HG02763 (cell line): ENCODE measurements at regions not wholly inside any gene's neighbourhood (a gene's known extent, or its start where the extent isn't known, plus 50 kb on each side); places are given as distances from the start of the nearest gene placed in this dataset.
"Not testable (repeated sequence)": the region's sequence is repeated elsewhere in the genome, so short reads cannot be mapped to it uniquely, and the experiment has no call there.

Experiments
- ATAC-seq: cut with Tn5 transposase; IDR thresholded peaks from one replicate; pipeline ENCODE4 v1.9.1; 2021; ENCODE audit warnings: mild to moderate bottlenecking, moderate library complexity; ENCODE audit not compliant: unreplicated experiment

DNA sequence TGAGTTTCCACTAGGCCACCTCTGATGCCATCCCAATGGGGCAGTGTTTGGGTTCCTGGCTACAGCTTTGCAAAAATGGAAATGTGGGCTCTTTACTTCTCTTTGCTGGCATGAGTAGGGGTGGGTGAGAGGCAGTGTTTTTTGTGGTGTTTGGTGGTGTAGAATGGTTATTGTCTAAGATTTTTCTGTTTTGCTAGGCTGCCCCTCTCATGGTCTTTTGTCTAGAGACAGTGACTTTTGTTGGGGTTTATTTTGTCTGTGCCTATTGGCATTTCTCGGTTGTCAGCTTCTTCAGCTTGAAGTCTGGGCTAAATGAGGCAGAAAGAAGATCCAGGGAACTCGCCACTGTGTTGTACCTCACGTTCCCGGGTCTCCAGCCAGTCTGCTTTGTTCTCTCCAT is 112.1 kb downstream of the CENPF start:
- ATAC-seq, result no peak

DNA sequence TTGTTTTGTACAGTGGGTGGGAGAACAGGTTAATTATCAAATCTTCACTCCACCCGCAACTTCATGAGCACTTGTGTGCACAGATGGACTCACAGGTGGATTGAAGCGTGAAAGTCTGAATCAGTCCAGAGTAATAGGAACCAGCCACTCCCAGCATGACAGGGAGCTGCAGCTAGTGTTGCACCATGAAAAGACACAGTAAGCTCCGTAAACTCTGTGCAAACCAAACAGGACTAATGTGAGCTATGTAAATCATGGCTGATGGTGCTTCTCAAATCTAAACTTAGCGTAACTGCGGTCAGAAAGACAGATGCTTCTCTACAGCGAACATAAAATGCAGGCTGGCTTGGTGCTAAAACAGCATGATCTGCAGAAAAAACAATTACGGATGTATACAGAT is 114.4 kb downstream of the CENPF start:
- ATAC-seq, result no peak

DNA sequence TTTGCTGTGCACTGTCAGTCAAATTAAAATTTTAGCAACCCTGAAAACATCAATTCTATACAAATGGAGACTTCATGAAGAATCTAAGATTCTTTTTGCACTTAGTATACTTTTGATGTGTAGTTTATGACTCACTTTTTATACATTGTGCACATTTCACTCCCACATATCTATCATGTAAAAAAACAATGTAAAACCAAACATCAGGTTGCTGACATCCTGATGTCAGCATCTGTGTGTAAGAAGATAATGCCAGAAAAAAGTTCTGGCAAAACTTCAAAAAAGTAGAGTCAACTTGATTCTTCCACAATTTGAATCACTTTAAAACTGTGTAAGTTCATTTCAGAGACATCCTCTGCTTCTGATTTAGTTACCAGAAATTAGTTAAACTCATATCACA is 115.7 kb downstream of the CENPF start:
- no peak for ATAC-seq

DNA sequence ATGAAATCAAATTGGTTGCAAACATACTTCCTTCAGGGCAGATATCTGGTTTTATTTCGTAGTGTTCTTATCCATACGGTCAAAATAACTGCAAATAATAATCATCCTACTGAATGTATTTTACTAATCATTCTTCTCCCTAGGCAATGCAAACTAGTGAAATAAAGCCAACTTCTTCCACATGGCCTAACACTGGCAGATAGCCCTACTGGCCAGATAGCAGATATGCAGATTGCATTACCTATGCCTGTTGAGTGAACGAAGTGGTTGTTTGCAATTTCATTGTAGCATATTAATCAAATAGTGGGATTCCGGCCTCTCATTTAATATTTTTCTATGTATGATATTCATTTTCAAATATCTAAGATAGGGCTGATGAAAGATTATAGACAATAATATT is 116.2 kb downstream of the CENPF start:
- no peak for ATAC-seq

DNA sequence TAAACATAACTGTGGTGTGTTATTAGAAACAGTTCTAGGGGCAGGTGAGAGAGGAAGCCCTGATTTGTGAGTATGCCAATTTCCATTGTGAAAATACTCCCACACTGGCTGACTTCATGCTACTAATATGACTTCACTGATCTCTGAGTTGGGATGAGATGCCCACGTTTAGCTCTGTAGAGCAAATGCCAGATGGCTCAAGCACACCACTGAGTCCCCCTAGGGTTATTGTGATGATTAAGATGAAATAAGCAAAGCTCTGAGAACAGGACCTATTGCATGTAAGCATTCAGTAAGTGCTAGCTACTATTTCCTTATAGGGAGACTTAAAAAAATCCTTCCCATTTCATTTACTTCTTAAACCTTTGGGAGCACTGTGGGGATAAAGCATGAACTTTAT is 117.6 kb downstream of the CENPF start:
- no peak for ATAC-seq

DNA sequence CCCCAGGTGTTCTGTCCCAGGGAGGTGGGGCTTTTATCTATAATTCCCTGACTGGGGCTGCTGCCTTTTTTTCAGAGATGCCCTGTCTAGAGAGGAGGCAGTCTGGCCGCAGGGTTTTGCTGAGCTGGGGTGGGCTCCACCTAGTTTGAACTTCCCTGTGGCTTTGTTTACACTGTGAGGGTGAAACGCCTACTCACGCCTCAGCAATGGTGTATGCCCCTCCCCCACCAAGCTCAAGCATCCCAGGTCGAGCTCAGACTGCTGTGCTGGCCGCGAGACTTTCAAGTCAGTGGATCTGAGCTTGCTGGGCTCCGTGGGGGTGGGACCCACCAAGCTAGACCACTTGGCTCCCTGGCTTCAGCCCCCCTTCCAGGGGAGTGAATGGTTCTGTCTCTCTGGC is 124.3 kb downstream of the CENPF start:
- ATAC-seq, result no peak

DNA sequence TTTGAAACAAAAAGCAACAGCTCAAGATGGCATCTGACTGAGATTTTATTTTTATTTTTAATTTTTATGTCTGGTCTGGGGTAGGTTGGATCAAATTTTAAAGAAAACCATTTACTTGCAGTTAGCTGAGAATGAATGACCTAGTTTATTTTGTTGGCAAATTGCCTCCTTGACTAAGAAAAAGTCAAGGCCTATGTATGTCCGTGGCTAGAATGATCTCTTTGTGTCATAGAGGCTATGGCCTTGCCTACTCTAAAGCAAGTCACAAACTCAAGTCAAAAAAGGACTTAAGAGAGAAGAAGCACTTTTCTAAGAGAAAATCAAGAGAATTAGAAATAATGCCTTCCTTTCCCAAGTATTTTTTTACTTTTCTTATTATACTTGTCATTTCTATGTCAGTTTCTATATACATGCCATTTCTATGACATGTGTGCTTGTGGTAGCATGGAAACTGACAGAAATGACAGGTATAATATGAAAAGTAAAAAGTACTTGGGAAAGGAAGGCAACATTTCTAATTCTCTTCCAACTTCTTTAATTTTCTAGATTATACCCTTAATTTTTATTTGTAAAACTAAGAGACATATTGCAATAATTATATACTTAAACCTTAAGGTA is 136.7 kb downstream of the CENPF start:
- ATAC-seq, result no peak

DNA sequence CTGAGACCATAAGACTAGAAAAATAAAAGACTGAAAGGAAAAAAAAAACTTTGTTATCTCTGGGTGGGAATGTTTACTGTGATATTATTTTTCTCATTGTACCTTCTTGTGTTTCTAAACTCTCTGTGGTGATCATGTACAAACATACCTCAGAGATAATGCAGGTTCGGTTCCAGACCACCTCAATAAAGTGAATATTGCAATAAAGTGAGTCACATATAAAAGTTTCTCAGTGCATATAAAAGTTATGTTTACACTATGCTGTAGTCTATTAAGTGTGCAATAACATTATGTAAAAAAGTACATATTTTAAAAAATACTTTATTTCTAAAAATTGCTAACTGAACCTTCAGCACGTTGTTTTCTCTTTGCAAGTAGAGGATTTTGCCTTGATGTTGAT is 137.5 kb downstream of the CENPF start:
- ATAC-seq, result no peak

DNA sequence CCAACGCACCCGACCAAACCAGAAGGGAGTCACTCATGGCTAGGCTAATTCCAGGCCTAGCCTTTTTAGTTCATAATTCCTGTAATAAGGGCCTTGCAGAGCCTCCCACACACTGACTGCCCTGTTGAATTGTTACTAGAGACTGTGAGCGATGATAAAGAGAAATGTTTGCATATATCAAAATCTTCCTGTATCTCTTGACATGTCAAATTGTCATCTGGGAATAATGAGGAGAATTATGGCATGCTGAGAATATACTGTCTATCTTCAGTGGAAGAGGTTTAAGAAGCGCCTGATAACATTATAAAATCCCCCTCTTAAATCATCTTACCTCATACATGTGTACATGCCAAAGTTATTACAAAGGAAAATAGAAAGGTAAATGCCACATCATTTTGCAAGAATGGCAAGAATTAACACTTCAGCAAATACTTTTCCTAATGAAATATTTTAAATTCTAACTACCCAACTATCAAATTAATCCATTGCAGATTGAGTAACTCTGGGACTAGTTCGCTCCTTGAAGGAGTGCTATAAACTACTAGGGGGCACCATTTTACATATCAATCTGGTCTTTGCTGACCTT is 144.1 kb downstream of the CENPF start:
- ATAC-seq, result no peak

DNA sequence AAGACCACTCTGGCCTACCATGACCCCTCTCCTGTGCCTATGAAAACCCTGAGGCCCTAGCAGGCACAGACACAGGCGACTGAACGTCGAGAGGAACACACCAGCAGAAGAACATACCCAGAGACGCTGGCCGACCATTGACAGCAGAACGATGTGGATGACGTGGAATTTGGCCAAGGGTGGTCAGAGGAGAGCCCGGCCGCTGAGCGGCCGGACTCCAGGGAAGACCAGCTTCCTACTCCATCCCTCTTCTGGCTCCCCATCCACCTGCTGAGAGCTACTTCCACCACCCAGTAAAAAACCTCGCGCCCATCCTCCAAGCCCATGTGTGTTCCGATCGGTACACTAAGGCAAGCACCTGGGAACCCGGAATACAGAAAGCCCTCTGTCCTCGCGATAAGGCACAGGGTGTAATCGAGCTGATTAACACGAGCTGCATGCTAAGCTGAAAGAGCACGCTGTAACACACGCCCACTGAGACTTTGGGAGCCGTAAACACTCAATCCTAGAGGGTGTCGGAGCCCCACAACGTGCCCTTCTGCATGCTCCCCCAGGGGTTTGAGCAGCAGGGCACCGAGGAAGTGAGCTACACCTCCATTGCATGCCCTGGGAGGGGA is 150.3 kb downstream of the CENPF start:
- no peak for ATAC-seq

DNA sequence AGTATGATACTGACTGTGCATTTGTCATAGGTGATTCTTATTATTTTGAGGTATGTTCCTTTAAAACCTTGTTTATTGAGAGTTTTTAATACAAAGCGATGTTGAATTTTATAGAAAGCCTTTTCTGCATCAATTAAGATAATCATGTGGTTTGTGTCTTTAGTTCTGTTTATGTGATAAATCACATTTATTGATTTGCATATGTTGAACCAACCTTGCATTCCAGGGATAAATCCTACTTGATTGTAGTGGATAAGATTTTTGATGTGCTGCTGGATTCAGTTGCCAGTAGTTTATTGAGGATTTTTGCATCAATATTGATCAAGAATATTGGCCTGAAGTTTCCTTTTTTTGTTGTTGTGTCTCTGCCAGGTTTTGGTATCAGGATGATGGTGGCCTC is 158.0 kb downstream of the CENPF start:
- ATAC-seq, result no peak

DNA sequence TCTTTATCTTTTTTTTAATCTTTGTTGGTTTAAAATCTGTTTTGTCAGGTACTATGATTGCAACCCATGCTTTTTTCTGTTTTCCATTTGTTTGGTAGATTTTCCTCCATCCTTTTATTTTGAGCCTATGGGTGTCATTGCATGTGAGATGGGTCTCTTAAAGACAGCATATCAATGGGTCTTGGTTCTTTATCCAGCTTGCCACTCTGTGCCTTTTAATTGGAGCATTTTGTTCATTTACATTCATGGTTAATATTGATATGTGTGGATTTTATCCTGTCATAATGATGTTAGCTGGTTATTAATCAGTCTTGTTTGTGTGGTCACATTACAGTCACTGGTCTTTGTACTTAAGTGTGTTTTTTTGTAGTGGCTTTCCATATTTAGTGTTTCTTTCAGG is 159.9 kb downstream of the CENPF start:
- no peak for ATAC-seq

DNA sequence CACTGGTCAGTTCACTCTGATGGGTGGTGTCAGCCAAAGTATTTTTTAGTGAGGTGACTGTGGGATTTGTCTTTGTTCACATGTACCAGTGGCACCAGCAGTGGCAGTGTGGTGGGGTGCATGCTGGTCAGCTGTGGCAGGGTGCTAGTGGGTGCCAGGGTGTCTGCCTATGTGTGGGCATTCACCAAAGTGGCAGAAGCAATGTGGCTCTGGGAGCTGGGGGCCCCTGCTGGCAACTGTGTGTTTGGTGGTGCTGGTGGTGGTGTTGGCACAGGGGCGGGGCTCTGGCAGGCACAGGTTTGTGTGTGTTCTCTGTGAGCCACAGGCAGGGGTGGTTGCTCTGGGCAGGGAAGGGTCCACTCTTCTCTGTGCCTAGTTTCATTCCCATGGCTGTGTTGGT is 161.5 kb downstream of the CENPF start:
- no peak for ATAC-seq

DNA sequence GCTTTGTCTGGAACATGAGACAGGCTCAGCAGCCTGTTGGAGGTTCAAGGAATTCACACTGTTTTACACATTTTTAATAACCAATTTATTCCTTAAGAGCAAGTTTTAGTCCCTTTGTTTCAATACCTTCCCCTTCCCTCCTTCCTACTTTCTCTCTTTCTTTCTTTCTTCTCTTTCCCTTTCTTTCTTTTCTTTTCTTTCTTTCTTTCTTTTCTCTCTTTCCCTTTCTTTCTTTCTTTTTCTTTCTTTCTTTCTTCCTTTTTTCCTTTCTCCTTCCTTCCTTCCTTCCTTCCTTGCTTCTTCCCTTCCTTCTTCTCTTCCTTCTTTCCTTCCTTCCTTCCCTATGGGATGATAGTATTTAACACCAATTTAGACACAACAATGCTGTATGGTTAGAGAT is 164.2 kb downstream of the CENPF start:
- no peak for ATAC-seq

DNA sequence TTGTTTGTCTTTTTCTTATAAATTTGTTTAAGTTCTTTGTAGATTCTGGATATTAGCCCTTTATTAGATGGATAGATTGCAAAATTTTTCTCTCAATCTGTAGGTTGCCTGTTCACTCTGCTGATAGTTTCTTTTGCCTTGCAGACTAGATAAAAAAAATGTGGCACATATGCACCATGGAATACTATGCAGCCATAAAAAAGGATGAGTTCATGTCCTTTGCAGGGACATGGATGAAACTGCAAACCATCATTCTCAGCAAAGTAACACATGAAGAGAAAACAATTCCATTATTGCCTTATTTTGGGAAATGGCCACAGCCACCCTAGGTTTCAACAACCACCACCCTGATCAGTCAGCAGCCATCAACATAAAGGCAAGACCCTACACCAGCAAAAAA is 166.7 kb downstream of the CENPF start:
- ATAC-seq, result not testable (repeated sequence)

DNA sequence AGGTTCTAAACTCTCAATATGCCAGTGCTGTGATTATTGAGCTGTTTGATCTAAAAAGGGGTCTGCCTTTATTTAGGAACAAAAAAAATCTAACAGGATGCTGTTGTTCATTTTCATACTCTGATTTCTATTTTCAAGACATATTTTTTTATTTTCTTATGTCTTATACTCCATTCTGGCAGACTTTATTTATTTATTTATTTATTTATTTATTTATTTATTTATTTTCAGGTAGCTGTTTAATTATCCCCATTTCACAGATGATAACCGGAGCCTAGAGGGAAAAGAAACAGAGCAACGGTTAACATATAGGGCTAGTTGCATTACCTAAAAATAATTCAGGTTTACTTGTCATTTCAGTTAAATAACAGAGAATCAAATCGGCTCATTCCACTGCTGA is 174.4 kb downstream of the CENPF start:
- ATAC-seq, result no peak

DNA sequence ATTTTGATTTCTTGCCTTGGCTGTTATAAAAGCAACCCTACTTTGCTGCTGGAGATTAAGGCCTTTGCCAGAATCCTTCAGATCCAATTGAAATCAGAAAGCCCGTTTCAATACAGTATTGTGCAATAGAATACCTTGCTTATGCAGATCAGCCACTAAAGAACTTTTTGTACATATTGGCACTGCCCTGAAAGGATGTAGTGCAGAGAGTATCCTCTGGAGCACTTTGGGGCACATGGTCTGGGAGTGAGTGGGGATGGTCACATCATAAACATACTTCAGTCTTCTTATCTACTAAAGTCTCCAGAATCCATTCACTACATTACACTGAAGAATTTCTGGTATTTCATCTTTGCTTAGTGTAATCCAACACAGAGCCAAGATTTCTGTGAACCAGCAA is 189.0 kb downstream of the CENPF start:
- ATAC-seq, result no peak

DNA sequence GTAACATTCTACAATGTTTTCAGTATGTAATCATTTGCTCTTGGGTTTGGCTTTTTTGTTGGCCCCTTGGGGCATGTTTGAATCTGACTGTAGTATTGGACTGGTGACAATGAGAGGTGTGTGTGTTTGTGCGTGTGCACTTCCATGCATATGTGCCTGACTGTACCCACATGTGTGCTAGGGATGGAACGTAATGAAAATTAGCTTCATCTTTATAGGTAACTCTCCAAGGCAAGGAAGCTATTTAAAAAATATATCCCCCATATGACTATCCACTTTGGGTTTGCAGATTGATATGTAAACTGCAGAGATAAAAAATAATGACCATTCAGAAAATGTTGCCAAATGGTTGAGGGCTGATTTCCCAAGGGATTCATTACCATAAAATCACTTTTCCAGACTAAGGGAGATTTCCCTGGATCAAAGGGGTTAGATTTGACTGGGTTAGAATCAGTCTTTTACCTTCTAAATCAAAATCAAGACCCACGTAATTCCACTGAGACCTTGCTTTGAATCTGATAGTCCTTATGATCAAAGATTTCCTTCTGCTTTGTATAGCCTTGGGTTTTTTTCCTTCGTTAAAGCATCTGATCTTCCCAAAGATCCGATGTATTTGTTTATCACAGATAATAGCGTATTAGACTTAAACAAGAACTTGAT is 189.7 kb downstream of the CENPF start:
- ATAC-seq, result no peak

DNA sequence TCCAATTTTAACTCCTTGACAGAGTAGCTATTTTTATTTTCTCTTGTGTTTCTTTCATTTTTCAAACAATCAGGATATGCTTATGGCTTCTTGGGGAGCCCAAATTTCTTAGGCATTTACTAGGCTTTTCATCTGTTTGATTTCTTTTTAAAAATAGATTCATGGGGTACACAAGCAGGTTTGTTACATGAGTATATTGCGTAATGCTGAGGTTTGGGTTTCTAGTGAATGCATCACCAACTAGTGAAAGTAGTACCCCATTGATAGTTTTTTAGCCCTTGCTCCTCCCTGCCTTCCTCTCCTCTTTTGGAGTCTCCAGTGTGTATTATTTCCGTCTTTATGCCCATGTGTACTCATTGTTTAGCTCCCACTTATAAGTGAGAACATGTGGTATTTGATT is 190.7 kb downstream of the CENPF start:
- ATAC-seq, result no peak

DNA sequence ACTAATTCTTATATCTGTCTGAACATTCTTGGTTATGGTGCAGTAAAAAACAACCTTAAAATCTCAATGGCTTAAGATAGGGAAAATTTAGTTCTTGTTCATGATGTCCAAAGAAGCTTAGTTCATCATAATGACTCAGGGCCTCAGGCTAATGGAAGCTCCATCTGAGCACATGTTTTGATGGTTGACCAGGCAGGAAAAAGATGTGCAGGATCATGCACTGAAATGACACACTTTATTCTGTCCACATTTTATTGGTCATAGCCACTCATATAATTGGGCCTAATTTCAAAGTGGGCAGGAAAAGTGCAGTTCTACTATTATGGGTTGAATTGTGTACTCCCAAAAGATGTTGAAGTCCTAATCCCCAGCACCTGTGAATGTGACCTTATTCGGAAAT is 198.2 kb downstream of the CENPF start:
- no peak for ATAC-seq

DNA sequence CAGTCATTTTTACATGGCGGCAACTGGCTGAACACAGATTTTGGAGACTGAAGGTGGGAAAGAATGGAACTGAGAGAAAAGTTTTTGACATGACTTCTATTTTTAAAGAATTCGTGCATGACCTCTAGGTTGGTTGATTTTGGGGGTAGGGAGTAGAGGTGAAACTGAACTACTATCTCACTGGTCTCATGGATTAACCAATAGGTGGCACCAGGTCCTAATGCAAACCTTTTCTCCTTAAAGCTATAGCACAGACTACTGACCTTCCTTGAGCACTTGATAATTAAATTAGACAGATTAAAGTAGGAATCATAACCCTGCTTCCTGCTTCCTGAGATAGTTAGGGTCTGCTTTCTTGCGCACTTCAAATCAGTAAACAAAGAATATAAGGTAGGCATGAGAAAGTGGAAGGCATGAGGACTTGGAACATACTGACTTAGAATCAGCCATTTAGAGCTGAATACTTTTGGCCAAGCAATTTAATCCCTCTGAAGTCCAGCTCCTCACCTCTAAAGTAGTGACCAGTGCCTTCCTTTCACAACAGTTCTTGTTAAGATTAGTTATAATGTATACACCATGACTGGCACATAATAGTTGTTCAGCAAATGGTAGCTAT is 206.0 kb downstream of the CENPF start:
- no peak for ATAC-seq

DNA sequence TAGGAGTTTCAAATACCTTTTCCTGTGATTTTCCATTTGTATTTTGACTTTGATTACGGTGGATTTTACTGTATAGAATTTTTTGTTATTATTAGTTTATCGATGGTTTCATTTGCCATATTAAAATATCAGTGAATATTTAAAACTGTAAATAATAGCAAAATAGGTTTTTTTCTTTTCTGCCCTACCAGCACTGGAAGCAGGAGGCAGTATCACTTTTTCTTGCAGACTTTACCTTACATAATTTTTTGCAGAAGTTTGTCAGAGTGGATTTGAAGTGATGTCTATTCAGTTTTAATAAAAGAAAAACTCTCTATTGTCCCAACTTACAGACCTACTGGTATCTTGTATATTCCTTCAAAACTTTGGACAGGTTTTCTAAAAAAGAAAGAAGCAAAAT is 213.6 kb downstream of the CENPF start:
- ATAC-seq, result no peak
